Stimulated activated CD4-positive, alpha-beta T cell treated with anti-CD3 and anti-CD28 coated beads, Interleukin-4, amount 100 ng/mL, for 4 hours (primary cell): ENCODE measurements at regions not wholly inside any gene's neighbourhood (a gene's known extent, or its start where the extent isn't known, plus 50 kb on each side); places are given as distances from the start of the nearest gene placed in this dataset.

Experiments used
- DNase-seq, 2 experiments: peaks; one replicate each; pipeline ENCODE4 v3.0.0-alpha.2; 2020

GRCh38 chr10:21257919-21258318 is 267.6 kb downstream of the SKIDA1 start:
- DNase-seq = no peak

- no peak for DNase-seq
Measured at GRCh38 chr10:21257191-21257590, 268.3 kb downstream of the SKIDA1 start.

GRCh38 chr10:21249435-21249834 is 276.0 kb downstream of the SKIDA1 start:
- DNase-seq = no peak

GRCh38 chr10:21247592-21247991 is 277.9 kb downstream of the SKIDA1 start:
- no peak for DNase-seq

GRCh38 chr10:21246178-21246577 is 279.3 kb downstream of the SKIDA1 start:
- DNase-seq = no peak

- DNase-seq = no peak
Measured at GRCh38 chr10:21243748-21244257, 281.7 kb downstream of the SKIDA1 start.

GRCh38 chr10:21242915-21243314 is 282.6 kb downstream of the SKIDA1 start:
- DNase-seq = no peak

GRCh38 chr10:21238717-21239116 is 286.8 kb downstream of the SKIDA1 start:
- no peak for DNase-seq

GRCh38 chr10:21238044-21238443 is 287.4 kb downstream of the SKIDA1 start:
- no peak for DNase-seq

GRCh38 chr10:21234761-21235160 is 290.7 kb downstream of the SKIDA1 start:
- DNase-seq = no peak

GRCh38 chr10:21230219-21230618 is 295.3 kb downstream of the SKIDA1 start:
- DNase-seq = no peak

- DNase-seq = no peak
Measured at GRCh38 chr10:21217748-21218367, 307.6 kb downstream of the SKIDA1 start.

GRCh38 chr10:21217107-21217506 is 308.4 kb downstream of the SKIDA1 start:
- DNase-seq = no peak

- DNase-seq = no peak
Measured at GRCh38 chr10:21214329-21214728, 311.2 kb downstream of the SKIDA1 start.

- DNase-seq = no peak
Measured at GRCh38 chr10:21213381-21213780, 312.1 kb downstream of the SKIDA1 start.

- DNase-seq = no peak
Measured at GRCh38 chr10:21212912-21213311, 312.6 kb downstream of the SKIDA1 start.

GRCh38 chr10:21212348-21212747 is 313.1 kb downstream of the SKIDA1 start:
- DNase-seq = no peak

- no peak for DNase-seq
Measured at GRCh38 chr10:21209495-21209894, 312.4 kb upstream of the NEBL start.

- no peak for DNase-seq
Measured at GRCh38 chr10:21208666-21209316, 311.7 kb upstream of the NEBL start.

GRCh38 chr10:21207852-21208646 is 310.9 kb upstream of the NEBL start:
- no peak for DNase-seq

GRCh38 chr10:21205328-21205727 is 308.2 kb upstream of the NEBL start:
- DNase-seq = no peak

- DNase-seq = no peak
Measured at GRCh38 chr10:21203473-21204107, 306.5 kb upstream of the NEBL start.

- no peak for DNase-seq
Measured at GRCh38 chr10:21202776-21203462, 305.8 kb upstream of the NEBL start.
